ENCODE measurements at regions not wholly inside any gene's neighbourhood (a gene's known extent, or its start where the extent isn't known, plus 50 kb on each side); places are given as distances from the start of the nearest gene placed in this dataset.

GRCh38 chr14:98301681-98302080, 970.3 kb downstream of the BCL11B start:
- no peaks in the 10 kb centered on the region for H3K9me3 ChIP-seq
- peaks cover 3% of the 10 kb centered on the region for H3K27me3 ChIP-seq
- no peaks in the 10 kb centered on the region for H3K4me1 ChIP-seq
- 51 to 54% methylated on average over 3 to 4 of the region's 4 CpGs for WGBS, 2 donors (ENCODE audit: low coverage in 1 of 2)
- no peak overlapping the region for H3K27ac ChIP-seq
- H3K4me3 ChIP-seq = no peak overlapping the region
- no peak for ATAC-seq
- TF ChIP-seq POLR2A (IDR thresholded peaks at IDR 0.05) = no peak
- H3K36me3 ChIP-seq = no peaks in the 10 kb centered on the region

- WGBS, 2 donors (ENCODE audit: low coverage in 1 of 2) = 54 to 79% methylated on average over 3 of the region's 3 CpGs
- no peak for ATAC-seq
- Histone ChIP-seq H3K4me3 (no peak overlapping the region), H3K4me1 (no peaks in the 10 kb centered on the region), H3K36me3 (no peaks in the 10 kb centered on the region), H3K27me3 (no peaks in the 10 kb centered on the region), H3K9me3 (no peaks in the 10 kb centered on the region), H3K27ac (no peak overlapping the region)
- no peak for TF ChIP-seq EP300 (IDR thresholded peaks at IDR 0.05)
- no peak for TF ChIP-seq CTCF (IDR thresholded peaks at IDR 0.05)
- no peak for TF ChIP-seq POLR2AphosphoS5 (IDR thresholded peaks at IDR 0.05)
- TF ChIP-seq POLR2A (IDR thresholded peaks at IDR 0.05) = no peak
These were observed 967.4 kb downstream of the BCL11B start for GRCh38 chr14:98304574-98304973.

DNA sequence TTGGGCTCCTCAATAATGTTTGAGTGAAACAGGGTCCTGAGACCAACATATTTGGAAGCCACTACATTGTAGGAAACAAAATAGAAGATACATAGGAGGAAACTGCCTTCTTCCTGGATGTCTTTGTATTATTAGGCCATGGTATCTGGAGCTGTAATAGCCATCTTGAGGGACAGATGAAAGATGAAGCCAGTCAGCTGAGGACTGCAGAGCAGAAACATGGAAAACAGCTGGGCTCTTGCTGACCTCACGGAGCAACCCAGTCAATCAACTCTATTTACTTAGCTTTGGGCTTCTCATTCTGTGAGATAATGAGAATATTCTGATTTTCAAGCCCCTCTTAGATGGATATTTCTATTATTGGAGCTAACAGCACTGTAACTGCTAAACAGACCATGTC, 962.4 kb downstream of the BCL11B start:
- no peak for ATAC-seq
- Histone ChIP-seq H3K4me1 (no peaks in the 10 kb centered on the region), H3K9me3 (no peaks in the 10 kb centered on the region), H3K36me3 (no peaks in the 10 kb centered on the region), H3K4me3 (no peak overlapping the region), H3K27ac (no peak overlapping the region), H3K27me3 (no peaks in the 10 kb centered on the region)
- WGBS, 2 donors (ENCODE audit: low coverage in 1 of 2) = 25 to 60% methylated on average over 1 of the region's 1 CpG
- TF ChIP-seq POLR2A (IDR thresholded peaks at IDR 0.05) (no peak), CTCF (IDR thresholded peaks at IDR 0.05) (no peak), POLR2AphosphoS5 (IDR thresholded peaks at IDR 0.05) (no peak), EP300 (IDR thresholded peaks at IDR 0.05) (no peak)

GRCh38 chr14:98312006-98312405, 960.0 kb downstream of the BCL11B start:
- H3K9me3 ChIP-seq = no peaks in the 10 kb centered on the region
- TF ChIP-seq POLR2A (IDR thresholded peaks at IDR 0.05) = no peak
- no peak for TF ChIP-seq EP300 (IDR thresholded peaks at IDR 0.05)
- TF ChIP-seq CTCF (IDR thresholded peaks at IDR 0.05) = no peak
- TF ChIP-seq POLR2AphosphoS5 (IDR thresholded peaks at IDR 0.05) = no peak
- H3K4me3 ChIP-seq = no peak overlapping the region
- no peak overlapping the region for H3K27ac ChIP-seq
- 80% methylated on average over 1 of the region's 1 CpG; no CpG with 5 or more reads in 1 of the 2 donors for WGBS, 2 donors (ENCODE audit: low coverage in 1 of 2)
- no peak for ATAC-seq
- H3K4me1 ChIP-seq = no peaks in the 10 kb centered on the region
- H3K27me3 ChIP-seq = no peaks in the 10 kb centered on the region
- H3K36me3 ChIP-seq = no peaks in the 10 kb centered on the region

- no peak for ATAC-seq
- H3K27ac ChIP-seq = no peak overlapping the region
- H3K27me3 ChIP-seq = no peaks in the 10 kb centered on the region
- TF ChIP-seq CTCF (IDR thresholded peaks at IDR 0.05) (no peak), POLR2AphosphoS5 (IDR thresholded peaks at IDR 0.05) (no peak)
- H3K36me3 ChIP-seq = no peaks in the 10 kb centered on the region
- peaks cover 0 to 30% (median 0%) of the 10 kb centered on the region in 3 donors for H3K9me3 ChIP-seq
- 67 to 73% methylated on average over 3 of the region's 3 CpGs for WGBS, 2 donors (ENCODE audit: low coverage in 1 of 2)
- no peaks in the 10 kb centered on the region for H3K4me1 ChIP-seq
- no peak overlapping the region for H3K4me3 ChIP-seq
These were observed 950.2 kb downstream of the BCL11B start for GRCh38 chr14:98321841-98322240.
